ENCODE measurements at regions not wholly inside any gene's neighbourhood (a gene's known extent, or its start where the extent isn't known, plus 50 kb on each side); places are given as distances from the start of the nearest gene placed in this dataset.

GRCh38 chr13:50685956-50686355 is 157.5 kb downstream of the DLEU7 start:
- no peak for DNase-seq (ENCODE audit: low read depth)
- TF ChIP-seq CTCF (conservative IDR thresholded peaks at IDR 0.05; ENCODE audit: low read depth, low read length): no peak
- no peak overlapping the region for H3K4me3 ChIP-seq (ENCODE audit: low read length)

GRCh38 chr13:50686551-50686950 is 156.9 kb downstream of the DLEU7 start:
- no peak overlapping the region for H3K4me3 ChIP-seq (ENCODE audit: low read length)
- no peak for DNase-seq (ENCODE audit: low read depth)
- TF ChIP-seq CTCF (conservative IDR thresholded peaks at IDR 0.05; ENCODE audit: low read depth, low read length): no peak

- H3K4me3 ChIP-seq (ENCODE audit: low read length): no peak overlapping the region
- no peak for TF ChIP-seq CTCF (conservative IDR thresholded peaks at IDR 0.05; ENCODE audit: low read depth, low read length)
- no peak for DNase-seq (ENCODE audit: low read depth)
These were observed 155.9 kb downstream of the DLEU7 start for GRCh38 chr13:50687545-50687944.

- no peak for DNase-seq (ENCODE audit: low read depth)
- no peak for TF ChIP-seq CTCF (conservative IDR thresholded peaks at IDR 0.05; ENCODE audit: low read depth, low read length)
These were observed 153.5 kb downstream of the DLEU7 start for GRCh38 chr13:50690006-50690405.

GRCh38 chr13:50691176-50691680 is 152.3 kb downstream of the DLEU7 start:
- H3K4me3 ChIP-seq (ENCODE audit: low read length): no peak overlapping the region
- DNase-seq (ENCODE audit: low read depth): no peak
- no peak for TF ChIP-seq CTCF (conservative IDR thresholded peaks at IDR 0.05; ENCODE audit: low read depth, low read length)

More at GRCh38 chr13:50690006-50690405, 153.5 kb downstream of the DLEU7 start:
- no peak overlapping the region for H3K4me3 ChIP-seq (ENCODE audit: low read length)

- TF ChIP-seq CTCF (conservative IDR thresholded peaks at IDR 0.05; ENCODE audit: low read depth, low read length): no peak
- no peak for DNase-seq (ENCODE audit: low read depth)
- H3K4me3 ChIP-seq (ENCODE audit: low read length): no peak overlapping the region
These were observed 151.7 kb downstream of the DLEU7 start for GRCh38 chr13:50691681-50692263.

- no peak overlapping the region for H3K4me3 ChIP-seq (ENCODE audit: low read length)
- no peak for TF ChIP-seq CTCF (conservative IDR thresholded peaks at IDR 0.05; ENCODE audit: low read depth, low read length)
- no peak for DNase-seq (ENCODE audit: low read depth)
These were observed 151.0 kb downstream of the DLEU7 start for GRCh38 chr13:50692396-50692915.
